NB4 (cell line): ENCODE measurements at regions not wholly inside any gene's neighbourhood (a gene's known extent, or its start where the extent isn't known, plus 50 kb on each side); places are given as distances from the start of the nearest gene placed in this dataset.

Source experiments
- CTCF ChIP-seq: IDR thresholded peaks from one replicate; pipeline ENCODE4 v1.5.1; 2012; ENCODE audit warnings: low read depth, low read length
- POLR2A ChIP-seq: IDR thresholded peaks from 2 replicates; pipeline ENCODE4 v1.6.1; 2011; ENCODE audit warnings: mild to moderate bottlenecking; ENCODE audit not compliant: insufficient read length; ENCODE audit errors: extremely low read depth

GRCh38 chr3:154616298-154616697, 186.3 kb upstream of the GPR149 start:
- TF ChIP-seq CTCF: no peak
- TF ChIP-seq POLR2A: no peak
